NCI-H510A (cell line): ENCODE measurements at regions not wholly inside any gene's neighbourhood (a gene's known extent, or its start where the extent isn't known, plus 50 kb on each side); places are given as distances from the start of the nearest gene placed in this dataset.

Experiments used
- DNase-seq: peaks from one replicate; lab custom pipeline; 2025; lab: John Stamatoyannopoulos, UW

GRCh38 chr6:165950316-165950715 lies 217.3 kb downstream of the TBXT start:
- no peak for DNase-seq

- no peak for DNase-seq
Observed at GRCh38 chr6:165949324-165949723, 218.3 kb downstream of the TBXT start.

DNA sequence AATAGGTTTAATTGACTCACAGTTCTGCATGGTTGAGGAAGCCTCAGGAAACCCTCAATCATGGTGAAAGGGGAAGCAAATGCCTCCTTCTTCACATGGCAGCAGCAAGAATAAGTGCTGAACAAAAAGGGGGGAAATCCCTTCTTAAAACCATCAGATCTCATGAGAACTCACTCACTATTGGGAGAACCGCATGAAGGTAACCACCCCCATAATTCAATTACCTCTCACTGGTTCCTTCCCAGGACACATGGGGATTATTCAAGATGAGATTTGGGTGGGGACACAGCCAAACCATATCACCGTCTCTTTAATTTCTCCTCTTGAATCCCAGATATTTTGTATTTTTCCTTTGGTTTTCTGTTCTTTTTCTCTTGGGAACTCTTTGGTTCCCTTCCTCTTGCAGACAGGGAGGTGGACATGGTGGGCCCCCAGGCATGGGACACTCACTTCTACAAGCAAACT lies 223.6 kb downstream of the TBXT start:
- no peak for DNase-seq

DNA sequence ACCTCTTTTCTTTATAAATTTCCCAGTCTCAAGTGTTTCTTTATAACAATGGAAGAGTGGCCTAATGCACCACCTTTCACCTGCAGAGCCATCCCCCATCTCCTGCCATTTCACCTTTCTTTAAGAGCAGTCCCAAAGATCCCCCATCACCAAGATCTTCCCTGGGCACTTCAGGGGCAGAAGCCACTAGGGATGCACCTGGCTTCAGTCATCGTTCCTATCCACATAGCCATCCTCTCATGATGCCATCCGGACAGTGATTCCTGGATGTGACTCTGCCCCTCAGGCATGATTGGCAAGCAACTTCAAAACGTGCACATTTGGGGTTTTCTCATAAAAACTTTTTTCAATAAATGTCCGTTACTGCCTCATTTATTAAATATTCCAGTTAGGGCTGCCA lies 225.9 kb downstream of the TBXT start:
- DNase-seq = no peak

GRCh38 chr6:165941249-165941775 lies 226.3 kb downstream of the TBXT start:
- DNase-seq = no peak

DNA sequence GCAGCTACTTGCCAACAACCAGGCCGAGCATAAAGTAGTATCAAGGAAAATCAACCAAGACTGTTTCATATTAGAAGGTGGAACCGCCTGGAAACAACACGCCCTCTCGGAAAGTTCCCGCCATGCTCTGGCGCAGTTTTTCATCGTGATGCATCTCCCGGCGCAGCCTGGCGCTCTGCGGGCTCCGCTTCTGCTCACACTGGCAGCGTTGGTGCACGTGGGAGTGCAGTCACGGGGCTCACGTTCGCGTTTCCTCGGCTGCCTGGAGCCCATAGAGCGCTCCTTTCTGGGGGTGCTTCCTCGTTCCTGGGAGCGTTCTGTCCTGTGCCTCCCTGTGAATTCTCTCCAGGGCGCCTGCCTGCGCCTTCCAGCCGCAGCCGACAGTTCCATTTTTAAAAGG lies 227.3 kb downstream of the TBXT start:
- DNase-seq = no peak

- DNase-seq = no peak
Observed at GRCh38 chr6:165939601-165940290, 227.9 kb downstream of the TBXT start.

GRCh38 chr6:165939047-165939446 lies 228.6 kb downstream of the TBXT start:
- DNase-seq = no peak

- DNase-seq = no peak
Observed at GRCh38 chr6:165937564-165938358, 229.9 kb downstream of the TBXT start.

DNA sequence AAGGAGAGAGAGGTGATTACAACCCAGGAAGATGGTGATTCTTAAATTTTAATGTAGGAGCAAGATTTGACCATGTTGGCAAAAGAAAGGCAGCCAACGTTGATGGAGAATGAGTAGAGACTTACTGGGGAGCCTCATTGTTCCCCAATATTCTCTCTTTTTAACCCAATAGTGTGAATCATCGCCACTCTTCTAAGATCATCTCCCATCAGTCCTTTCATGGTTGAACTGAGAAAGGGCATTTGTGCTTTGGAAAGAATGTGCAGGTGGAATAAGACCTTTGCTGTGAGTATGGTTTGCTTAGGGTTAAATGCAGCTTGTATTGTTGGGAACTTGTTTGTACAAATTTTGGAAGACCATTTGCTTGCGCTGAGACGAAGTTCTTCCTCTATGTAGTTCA lies 231.0 kb downstream of the TBXT start:
- DNase-seq = no peak

DNA sequence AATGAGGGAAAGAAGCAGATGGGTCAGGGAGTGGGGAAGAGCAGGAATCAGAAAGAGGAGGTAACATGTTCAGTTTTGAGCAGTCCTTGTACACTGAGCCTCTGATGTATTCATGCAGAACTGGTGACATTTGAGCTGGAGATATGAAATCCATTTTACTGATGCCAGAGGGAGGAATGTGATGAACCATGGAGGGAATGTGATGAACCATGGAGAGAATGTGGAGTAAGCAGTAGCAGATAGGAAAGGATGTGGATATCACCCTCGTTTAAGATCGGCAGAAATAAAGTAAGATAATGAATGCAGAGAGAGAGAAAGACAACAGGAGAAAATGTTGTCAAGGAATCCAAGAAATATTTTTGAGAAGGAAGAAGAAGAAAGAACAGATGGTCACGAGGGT lies 231.6 kb downstream of the TBXT start:
- DNase-seq = no peak

- no peak for DNase-seq
Observed at GRCh38 chr6:165931675-165932074, 236.0 kb downstream of the TBXT start.

- DNase-seq = no peak
Observed at GRCh38 chr6:165930668-165931214, 236.9 kb downstream of the TBXT start.

GRCh38 chr6:165929607-165930006 lies 238.0 kb downstream of the TBXT start:
- DNase-seq = no peak

DNA sequence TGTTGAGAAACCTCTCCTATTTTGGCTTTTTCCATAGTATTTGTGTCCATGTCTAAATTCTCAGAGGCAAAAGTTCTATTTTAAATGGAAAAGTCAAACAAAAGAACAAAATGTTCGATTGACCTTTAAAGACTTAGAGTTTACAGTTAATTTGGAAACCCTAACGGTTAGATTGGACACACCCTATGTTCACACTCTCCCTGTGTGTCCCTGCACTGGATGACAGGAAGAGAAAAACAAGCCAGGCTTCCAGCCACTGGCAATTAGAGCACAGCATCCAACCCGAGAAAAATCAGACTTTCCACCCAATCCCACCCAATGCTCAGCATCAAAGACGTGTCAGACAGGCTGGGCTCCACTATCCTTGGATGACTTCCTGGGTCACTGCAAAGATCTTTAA lies 241.3 kb downstream of the TBXT start:
- no peak for DNase-seq

GRCh38 chr6:165925474-165926156 lies 242.0 kb downstream of the TBXT start:
- no peak for DNase-seq

- DNase-seq = no peak
Observed at GRCh38 chr6:165922309-165922794, 245.3 kb downstream of the TBXT start.

- no peak for DNase-seq
Observed at GRCh38 chr6:165920896-165921671, 246.6 kb downstream of the TBXT start.

DNA sequence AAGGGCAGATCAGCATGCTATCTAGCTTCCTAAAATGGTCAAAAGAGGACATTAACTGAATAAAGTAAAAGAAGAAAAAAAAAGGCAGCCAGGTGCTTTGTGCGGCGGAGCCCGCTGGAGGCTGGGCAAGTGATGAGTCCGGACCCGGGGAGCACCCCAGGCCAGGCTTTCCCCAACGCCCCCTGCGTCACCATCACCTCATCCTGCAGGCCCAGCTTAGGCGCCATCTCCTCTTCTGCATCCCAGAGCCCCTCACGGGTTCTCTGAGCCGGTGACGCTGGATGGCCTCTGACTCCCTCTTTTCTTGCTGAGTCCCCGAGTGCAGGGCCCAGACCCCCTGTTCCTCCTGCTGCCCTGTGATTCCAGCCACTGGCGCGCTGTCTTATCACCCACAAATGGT lies 250.1 kb downstream of the TBXT start:
- no peak for DNase-seq

DNA sequence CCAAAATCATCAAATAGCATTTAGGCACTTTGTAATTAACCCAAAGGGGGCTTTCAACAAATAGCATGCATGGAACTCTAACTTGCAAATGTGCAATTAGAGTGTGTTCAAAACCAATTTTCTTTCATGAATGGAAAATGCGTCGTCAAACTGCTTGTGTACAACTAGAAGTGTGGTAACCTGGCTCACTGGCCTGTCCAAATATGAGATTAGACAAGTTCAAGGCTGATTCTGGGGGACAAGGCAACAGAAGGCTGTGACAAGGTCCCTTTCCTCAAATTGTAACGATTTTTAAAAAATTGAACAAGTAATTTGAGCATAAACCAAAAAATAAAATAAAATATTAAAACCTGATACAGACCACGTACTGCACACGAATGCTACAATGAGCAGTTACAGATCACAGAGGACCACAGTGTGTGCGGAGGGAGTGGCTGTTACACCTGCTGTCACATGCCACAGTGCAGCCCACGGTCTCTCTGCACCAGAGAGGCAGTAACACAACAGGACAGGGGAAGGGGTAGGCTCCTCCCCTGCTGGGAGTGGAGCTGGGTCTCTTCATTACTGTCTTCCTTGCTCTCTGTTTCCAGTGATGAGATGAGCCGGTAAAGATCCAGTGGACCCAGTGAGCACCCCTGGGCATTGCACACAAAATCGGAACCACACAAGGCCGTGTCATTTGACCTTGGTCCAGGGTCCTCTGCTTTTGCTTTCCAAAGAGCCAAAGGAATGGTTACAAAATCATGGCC lies 252.2 kb upstream of the PDE10A start:
- no peak for DNase-seq
